ENCODE measurements at regions not wholly inside any gene's neighbourhood (a gene's known extent, or its start where the extent isn't known, plus 50 kb on each side); places are given as distances from the start of the nearest gene placed in this dataset.

DNA sequence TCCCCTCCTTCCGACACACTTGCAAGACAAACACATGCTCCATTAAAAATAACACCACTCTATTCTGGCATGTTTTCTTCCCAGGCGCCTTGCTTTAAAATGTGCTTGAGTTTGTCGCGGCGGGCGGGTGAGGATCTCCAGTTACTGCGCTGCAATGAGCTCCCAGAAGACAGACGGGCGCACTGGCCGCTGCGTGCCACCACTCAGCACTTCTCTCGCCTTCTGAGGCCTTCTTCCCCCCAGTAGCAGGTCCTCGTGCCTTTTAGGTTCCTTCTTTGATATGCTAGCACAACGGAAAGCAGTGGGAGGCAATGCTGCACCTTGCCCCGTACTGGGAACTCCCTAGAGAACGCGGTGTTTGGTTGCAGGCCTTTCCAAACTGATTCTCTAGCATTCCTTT, 279.5 kb upstream of the NR5A2 start:
- DNase-seq: no peak
- intact Hi-C loops (cut with DNase I): no loop called here

DNA sequence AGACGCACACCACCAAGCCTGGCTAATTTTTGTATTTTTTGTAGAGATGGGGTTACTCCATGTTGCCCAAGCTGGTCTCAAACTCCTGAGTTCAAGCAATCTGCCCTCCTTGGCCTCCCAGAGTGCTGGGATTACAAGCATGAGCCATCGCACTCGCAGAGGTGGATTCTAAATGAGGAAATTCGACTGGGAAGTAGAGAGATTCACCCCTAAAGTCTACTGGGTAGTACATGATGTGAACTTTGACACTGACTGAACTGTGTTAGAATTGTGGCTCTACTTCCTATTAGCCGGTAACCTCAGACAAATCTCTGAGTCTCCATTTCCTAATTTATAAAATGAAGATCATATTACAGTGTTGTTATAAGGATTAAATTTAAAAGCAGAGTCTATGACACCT, 276.0 kb upstream of the NR5A2 start:
- no peak for DNase-seq
- intact Hi-C loops (cut with DNase I): no loop called here

DNA sequence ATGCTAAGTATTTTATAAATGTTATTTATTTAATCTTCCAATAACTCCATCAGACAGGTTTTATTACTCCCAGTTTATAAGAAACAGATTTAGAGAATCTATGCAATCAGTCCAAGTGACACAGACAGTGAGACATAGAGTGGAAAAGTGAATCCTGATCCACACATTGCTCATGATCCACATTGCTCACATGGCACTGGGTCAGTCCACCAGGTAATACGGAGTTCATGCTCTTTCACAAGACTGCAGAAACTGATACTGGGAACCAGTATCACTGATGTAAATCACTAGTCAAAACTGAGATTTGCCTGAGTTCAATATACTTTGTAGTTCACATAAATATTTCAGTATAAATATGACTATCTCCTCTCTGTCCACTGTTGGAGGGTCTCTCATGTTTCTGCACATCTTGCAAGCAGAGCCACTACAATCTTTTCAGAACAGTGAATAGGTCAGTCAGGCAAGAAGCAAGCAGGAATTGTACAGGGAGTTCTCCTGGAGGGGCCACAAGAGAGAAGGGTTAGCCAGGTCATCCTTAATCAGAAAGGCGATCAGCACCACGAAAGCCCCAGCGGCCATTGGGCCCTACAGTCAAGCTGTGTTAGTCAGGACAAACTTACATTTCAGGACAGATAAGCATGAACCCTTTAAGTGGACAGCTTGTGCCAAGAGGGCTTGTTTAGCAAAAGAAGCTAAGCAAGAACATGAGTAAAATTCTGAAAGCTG, 275.4 kb upstream of the NR5A2 start:
- intact Hi-C loops (cut with DNase I): no loop called here
- DNase-seq: no peak

DNA sequence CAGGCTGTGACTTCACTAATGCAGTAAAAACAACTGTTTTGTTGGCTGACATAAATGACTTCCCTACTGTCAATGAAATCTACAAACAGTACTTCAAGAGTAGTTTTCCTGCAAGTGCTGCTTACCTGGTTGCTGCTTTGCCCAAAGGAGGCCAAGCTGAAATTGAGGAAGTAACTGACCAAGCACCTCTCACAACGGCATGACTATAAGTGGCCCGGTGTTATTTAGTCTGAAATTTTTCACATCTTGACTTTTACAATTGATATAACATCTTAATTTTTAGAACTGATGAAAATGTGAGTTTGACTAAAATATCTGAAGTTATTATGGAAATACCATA, 274.9 kb upstream of the NR5A2 start:
- intact Hi-C loops (cut with DNase I): no loop called here

DNA sequence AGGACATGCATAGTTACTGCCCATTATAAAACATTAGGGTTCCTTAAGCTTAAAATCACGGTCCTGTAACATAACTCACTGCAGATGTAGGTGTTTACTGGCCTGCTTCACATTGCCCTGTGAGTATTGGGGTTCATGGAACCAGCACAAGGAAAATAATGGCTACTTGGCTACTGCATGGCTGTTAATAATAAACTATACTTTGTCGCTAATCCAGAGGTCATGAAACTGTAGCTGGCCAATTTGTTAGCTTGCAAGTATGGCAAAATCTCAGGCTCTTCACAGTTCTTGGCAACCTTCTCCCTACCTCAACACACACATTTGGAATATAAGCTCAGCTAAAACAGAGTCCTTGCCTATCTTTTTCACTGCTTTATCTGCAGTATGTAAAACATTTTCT, 274.0 kb upstream of the NR5A2 start:
- DNase-seq: no peak
- intact Hi-C loops (cut with DNase I): no loop called here

More for the DNA sequence above, 274.9 kb upstream of the NR5A2 start:
- no peak for DNase-seq

DNA sequence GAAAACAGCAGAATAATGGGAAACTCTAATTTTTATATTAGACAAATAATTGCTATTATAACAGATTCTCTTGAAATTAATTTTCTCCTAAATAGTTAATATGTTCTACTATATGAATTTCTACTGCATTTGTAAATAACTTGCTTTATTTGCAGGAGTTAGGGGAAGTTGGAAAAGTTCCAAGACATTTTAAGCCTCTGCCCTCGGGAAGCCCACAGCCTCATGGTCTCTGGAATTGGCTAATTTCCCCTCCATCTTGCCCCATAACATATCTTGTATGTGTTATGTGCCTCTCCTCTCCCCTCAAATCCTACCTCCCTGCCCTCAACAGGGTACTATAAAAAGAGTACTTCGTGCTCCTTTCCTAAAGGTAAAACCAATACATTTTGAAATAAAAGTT, 271.4 kb upstream of the NR5A2 start:
- intact Hi-C loops (cut with DNase I): no loop called here
- no peak for DNase-seq

DNA sequence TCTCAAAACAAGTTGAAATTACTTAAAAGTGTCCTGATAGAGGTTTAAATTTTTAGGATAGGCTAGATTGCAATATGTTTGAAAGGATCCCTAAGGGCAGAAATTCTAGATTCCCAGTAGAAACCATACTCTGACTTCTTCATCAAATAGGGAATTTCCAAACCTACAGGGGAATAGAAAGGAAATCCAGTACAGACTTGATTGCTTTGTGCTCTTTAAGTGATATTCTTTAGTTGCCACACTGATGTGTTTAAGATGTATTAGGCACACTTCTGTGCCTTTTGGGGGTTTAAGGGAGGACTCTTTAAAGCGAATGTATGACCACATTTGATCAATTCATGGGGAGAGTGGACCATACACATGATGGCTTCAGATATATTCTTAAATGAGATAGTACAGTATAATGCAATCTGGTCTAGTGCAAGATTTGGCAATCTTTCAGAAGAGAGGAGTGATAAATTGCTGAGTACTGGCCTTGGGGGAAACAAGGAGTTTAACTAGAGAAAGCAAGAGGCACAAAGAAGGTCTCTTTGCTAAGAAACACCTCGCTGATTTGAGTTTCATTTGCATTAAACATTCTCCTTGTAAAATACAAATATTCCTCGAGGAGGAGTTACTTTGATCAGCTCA, 268.8 kb upstream of the NR5A2 start:
- DNase-seq: no peak
- intact Hi-C loops (cut with DNase I): no loop called here

DNA sequence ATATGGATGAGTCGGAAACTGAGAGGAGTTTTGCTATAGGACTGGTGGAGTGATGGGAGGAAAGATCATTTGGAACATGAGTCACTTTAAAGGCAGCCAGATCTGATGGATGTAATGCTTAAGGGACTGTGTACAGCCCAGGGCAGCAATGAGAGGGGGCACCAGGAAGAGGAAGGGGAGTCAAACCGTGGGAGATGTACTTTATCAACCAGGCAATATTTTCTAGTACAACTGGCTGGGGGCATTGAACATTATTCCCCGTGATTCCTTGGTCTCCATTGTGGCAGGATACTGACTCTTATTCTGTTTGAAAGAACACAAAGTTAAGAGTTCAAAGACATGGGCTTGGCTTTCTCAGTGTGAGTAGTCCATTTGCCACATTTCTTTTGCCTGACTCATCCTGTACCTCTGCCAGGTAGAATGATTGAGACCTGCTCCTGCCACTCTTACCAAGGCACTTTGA, 268.2 kb upstream of the NR5A2 start:
- intact Hi-C loops (cut with DNase I): no loop called here

DNA sequence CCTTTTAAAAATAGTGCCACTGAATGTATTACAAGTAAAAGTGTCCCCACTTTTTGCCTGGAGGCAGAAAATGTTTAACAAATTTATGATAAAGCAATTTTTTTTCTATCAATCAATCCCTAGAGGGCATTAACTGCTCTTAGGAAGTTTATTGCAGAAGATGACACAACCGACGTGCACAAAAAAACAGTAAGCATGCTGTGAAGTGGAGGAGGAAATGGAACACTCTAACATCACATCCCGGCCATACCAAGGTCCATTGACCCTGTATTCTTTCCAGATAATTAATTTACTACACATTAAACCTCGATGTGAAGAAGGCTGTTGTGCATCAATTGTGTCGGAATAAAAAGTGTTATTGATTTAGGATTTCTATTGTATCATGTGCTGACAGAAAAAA, 264.9 kb upstream of the NR5A2 start:
- DNase-seq: no peak
- intact Hi-C loops (cut with DNase I): no loop called here

More for the DNA sequence above, 268.2 kb upstream of the NR5A2 start:
- DNase-seq: no peak

DNA sequence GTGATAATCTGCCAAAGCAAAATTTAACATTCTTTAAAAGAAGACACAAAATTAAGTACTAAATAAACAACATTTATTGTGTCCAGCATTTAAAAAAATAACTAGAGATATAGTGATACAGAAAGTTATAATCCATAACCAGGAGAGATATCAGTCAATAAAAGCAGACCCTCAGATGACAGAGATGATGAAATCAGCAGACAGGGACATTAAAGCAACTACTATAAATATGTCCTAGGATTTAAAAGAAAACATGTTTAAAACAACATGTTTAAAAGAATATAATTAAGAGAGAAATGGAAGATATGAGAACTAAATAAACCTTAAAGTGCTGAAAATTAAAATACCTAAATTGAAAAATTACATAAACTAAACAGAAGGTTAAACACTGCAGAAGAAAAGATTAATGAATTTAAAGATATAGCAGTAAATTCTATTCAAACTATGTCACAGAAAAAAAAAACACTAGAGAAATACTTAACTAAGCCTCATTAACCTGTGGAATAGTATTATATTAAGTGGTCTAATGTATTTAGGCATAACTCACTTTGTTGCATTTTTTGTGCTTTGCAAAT, 261.2 kb upstream of the NR5A2 start:
- intact Hi-C loops (cut with DNase I): no loop called here
- no peak for DNase-seq

DNA sequence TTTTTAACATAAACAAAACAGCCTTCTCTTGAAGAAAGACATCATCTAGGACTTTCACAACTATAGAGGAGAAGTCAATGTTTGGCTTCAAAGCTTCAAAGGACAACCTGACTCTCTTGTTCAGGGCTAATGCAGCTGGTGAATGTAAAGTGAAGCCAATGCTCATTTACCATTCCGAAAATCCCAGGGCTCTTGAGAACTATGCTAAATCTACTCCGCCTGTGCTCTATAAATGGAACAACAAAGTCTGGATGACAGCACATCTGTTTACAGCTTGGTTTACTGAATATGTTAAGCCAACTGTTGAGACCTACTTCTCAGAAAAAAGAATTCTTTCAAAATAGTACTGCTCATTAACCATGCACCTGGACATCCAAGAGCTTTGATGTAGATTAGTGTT, 259.8 kb upstream of the NR5A2 start:
- DNase-seq: no peak
- intact Hi-C loops (cut with DNase I): no loop called here

DNA sequence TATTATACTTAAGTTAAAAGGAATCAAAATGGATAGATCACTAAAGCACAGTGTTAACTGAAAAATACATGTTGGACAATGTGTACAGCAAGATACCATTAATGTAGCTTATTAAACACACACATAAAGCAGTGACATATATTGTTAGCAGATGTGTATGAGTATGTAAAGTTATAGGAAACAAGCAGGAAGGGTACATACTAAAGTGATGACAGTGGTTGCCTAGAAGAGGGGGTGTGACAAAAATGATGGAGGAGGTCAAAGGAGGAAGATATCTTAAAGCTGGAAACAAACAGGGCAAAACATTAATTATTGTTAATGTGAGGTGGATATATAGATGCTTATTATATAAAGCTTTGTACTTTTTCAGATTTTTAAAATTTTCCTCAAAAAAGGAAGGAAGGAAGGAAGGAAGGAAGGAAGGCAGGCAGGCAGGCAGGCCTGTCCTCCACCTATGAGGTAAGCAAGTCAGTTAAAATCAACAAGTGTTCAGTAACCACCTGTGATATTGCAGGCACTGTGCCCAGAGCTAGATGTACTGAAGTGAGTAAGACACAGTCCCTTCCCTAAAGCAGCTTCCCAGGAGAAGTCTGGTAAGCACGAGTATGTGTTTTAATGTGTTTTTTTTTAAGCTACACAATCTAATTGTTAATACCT, 252.9 kb upstream of the NR5A2 start:
- no peak for DNase-seq

DNA sequence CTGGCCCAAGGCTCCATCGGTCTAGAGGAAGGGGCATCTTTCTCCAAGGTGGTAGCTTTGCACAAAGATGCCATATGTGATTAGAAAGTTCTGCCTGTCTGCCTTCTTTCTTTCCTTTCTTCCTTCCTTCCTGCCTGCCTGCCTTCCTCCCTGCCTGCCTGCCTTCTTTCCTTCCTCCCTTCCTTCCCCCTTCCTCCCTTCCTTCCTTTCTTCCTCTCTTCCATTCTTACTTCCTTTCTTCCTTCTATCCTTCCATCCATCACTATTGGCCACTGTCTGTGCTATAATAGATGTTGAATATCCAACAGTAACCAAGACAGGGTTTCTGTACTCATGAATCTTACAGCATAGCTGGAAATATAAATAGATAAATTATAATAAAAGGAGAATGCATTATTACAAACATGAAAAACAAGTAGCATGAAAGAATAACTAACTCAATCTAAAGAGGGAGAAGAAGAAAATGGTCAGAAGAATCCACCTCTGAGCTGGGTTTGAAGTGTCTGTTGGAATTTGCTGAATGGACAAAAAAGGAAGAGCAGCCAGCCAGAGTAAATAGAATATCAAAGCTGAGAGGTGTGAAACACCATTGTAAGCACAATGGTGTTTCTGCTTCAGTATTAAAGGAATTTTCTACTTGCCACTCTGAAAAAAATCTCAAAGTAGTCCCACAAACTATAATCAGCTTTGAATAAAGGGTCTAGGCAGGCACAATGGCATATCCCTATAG, 250.6 kb upstream of the NR5A2 start:
- intact Hi-C loops (cut with DNase I): no loop called here
- DNase-seq: no peak

More for the DNA sequence above, 252.9 kb upstream of the NR5A2 start:
- intact Hi-C loops (cut with DNase I): no loop called here

DNA sequence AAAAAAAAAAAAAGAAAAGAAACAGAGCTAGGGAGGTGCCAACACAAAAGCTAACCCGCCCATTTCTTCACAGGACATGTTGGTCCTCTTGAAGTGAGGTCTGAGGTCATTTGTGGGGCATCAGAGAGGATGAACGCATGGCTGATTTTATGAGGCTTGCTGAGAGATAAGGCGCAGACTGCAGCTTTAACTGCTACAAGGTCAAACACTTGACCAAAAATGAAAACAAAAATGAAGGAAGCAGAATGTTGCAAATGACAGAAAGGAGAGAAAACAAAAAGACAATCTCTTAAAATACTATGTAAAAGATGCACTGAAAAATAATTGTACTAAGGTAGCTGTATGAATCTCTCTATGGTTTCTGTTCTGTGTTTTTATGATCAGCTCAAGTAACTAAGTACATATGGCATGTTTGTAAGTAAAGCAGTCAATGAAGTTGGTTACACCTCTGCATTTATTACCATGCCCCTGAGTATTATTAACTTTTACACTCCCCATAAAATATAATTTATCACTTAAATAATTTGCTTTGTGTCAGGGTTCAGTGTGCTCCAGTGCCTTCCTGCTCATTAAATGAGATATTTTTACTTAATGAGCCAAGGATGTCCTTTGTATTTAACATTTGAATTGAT, 249.1 kb upstream of the NR5A2 start:
- DNase-seq: no peak
- intact Hi-C loops (cut with DNase I): no loop called here

DNA sequence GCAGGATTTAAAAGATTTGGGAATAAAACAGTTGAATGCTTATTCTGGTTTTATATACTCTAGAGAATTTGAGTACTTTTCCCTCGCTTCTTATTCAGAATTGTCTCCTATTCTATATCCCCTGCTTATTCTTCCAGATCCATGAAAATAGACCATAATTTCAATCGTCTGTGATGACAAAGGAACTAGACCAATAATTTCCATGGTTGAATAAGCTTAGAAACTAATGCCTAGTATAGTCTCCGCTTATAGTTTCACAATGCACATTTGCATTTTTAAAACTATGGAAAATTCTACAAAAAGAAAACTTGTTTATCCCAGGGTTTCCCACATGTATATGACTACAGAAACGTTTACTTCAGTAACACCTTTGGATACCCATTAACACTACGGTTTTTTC, 247.4 kb upstream of the NR5A2 start:
- DNase-seq: no peak
- intact Hi-C loops (cut with DNase I): no loop called here

DNA sequence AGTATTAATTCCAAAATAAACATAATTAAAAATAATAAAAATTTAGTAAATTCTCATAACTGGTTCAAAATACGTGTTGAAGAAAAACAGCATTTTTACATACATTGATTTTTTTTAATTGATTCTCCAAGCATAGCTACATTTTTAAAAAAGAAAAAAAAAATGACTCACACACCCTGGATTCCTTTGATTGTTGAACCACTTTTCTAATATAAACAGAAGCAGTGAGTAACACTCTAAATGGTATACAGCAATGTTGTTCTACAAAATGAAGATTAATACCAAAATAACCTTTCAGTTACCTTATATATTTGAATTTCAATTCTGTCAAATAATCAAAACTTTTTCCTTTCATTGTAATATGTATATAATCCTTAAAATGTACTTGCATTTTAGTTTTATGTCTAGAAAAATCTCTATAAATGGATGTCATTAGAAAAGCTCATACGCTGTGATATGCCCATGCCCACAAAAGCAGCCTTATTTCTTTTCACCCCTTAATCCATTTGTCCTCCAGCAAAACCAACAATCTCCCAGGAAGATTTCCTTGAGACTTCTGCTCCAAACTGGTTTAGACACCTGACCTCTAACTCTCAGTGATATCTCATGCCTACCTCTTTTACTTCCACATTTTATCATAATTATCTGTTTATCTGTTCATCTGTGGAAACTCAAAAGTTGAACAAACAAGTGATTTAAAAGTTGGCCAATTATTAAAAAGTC, 246.4 kb upstream of the NR5A2 start:
- intact Hi-C loops (cut with DNase I): no loop called here
- DNase-seq: no peak

DNA sequence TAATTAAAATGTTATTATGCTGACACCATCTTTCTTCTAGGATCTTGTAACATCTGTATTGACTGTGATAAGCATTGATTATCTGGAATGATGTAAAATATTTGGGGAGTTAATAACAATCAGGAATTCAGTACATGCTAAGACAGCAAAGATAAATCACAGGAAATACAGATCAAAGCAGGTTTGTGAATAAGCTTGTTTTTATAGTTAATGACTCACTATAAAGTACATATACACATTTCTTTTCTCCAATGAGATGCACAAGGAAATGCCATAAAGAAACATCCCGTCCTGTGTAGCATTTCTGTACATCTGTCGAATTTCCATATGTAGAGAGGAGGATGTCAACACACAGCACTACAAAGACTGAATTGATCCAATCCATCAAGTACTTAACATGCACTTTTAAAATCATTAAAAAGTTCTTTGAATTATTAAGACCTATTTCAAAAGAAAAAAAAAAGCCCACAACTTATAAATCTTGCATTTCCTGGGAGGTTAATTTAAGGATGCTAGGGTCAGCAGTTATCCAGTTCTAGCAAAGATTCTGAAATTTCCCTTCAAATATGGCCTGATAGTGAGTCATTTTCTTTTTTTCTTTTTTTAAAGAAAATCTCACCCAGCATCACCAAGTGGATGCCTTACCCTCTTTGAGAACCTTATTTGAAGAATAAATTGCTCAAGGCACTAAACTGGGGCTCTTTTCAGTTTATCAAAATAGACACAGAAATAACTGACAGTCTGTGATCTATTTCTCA, 243.2 kb upstream of the NR5A2 start:
- DNase-seq: no peak
- intact Hi-C loops (cut with DNase I): no loop called here

DNA sequence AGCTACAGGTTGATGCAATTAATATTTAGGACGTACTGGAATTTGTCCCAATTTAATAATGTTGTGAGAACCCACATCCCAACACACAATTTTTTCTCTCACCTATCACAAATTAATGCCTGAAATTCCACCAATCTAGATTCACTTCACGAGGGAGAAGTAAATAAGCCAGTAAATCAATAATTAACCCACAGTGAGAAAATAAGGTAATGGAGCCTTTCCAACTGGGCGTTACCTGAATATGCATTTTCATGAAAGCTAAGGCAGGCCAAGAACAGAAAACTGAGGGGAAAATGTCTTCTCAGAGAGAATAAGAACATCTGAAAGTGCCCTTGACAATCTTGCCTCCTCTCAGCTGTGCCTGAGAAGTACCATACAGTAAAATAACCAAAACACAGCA, 240.8 kb upstream of the NR5A2 start:
- intact Hi-C loops (cut with DNase I): no loop called here
- DNase-seq: no peak
